ENCODE measurements at regions not wholly inside any gene's neighbourhood (a gene's known extent, or its start where the extent isn't known, plus 50 kb on each side); places are given as distances from the start of the nearest gene placed in this dataset.

DNA sequence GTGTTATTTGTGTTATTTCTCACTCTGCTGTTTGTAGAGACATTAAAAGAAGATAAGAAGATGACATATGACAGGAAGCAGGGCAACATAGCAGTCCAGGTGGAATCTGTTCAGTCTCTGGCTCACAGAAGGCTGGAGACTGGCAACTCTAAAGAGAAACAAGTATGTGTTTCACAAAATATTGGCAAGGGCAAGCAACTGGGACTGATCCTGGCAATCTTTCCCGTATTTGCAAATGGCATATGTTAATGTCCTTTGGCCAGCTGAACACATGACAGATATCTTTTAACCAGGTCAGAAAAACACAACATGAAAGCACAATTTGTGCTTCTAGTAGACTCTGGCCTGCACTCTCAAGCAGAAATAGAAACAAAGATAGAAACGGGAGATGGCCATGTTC is 1354.1 kb upstream of the EPHA6 start:
- TF ChIP-seq, protein P1, sequence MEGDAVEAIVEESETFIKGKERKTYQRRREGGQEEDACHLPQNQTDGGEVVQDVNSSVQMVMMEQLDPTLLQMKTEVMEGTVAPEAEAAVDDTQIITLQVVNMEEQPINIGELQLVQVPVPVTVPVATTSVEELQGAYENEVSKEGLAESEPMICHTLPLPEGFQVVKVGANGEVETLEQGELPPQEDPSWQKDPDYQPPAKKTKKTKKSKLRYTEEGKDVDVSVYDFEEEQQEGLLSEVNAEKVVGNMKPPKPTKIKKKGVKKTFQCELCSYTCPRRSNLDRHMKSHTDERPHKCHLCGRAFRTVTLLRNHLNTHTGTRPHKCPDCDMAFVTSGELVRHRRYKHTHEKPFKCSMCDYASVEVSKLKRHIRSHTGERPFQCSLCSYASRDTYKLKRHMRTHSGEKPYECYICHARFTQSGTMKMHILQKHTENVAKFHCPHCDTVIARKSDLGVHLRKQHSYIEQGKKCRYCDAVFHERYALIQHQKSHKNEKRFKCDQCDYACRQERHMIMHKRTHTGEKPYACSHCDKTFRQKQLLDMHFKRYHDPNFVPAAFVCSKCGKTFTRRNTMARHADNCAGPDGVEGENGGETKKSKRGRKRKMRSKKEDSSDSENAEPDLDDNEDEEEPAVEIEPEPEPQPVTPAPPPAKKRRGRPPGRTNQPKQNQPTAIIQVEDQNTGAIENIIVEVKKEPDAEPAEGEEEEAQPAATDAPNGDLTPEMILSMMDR (IDR thresholded peaks at IDR 0.05): no peak
- no peak for TF ChIP-seq POLR2A (IDR thresholded peaks at IDR 0.05)
